HG03280 (cell line): ENCODE measurements at regions not wholly inside any gene's neighbourhood (a gene's known extent, or its start where the extent isn't known, plus 50 kb on each side); places are given as distances from the start of the nearest gene placed in this dataset.
"Not testable (repeated sequence)": the region's sequence is repeated elsewhere in the genome, so short reads cannot be mapped to it uniquely, and the experiment has no call there.

Source experiments
- ATAC-seq: cut with Tn5 transposase; IDR thresholded peaks from one replicate; pipeline ENCODE4 v1.9.1; 2021; ENCODE audit warnings: mild to moderate bottlenecking, moderate library complexity; ENCODE audit not compliant: unreplicated experiment

DNA sequence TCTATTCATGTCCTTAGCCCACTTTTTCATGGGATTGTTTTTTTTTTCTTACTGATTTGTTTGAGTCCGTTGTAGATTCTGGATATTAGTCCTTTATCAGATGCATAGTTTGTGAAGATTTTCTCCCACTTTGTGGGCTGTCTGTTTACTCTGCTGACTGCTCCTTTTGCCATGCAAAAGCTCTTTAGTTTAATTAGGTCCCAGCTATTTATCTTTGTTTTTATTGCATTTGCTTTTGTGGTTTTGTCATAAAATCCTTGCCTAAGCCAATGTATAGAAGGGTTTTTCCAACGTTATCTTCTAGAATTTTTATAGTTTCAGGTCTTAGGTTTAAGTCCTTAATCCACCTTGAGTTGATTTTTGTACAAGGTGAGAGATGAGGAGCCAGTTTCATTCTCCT lies 358.9 kb downstream of the ADAMTS20 start:
- ATAC-seq = not testable (repeated sequence)

DNA sequence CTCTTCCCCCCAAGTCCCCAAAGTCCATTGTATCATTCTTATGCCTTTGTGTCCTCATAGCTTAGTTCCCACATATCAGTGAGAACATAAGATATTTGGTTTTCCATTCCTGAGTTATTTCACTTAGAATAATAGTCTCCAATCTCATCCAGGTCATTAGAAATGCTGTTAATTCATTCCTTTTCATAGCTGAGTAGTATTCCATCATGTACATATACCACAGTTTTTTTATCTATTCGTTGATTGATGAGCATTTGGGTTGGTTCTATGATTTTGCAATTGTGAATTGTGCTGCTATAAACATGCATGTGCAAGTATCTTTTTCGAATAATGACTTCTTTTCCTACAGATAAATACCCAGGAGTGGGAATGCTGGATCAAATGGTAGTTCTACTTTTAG lies 359.6 kb downstream of the ADAMTS20 start:
- not testable (repeated sequence) for ATAC-seq

DNA sequence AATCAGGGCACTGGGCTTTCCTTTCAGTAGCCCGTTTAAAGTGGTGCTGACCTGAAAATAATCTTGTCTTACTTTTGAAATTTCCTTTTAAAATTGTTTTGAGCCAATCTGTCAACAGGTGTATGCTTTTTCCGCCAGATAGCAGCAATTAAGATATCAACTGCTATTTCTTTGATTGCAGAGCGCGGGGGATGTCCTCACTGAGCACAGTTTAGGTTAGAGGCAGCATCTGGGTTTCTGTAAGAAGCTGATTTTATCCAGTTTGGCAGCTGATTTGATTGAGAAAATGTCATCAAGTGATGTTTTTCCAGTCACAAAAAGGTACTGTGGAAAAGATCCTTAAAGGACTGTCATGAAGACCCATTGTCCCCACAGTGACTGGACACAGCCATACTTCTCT lies 371.8 kb downstream of the ADAMTS20 start:
- no peak for ATAC-seq

DNA sequence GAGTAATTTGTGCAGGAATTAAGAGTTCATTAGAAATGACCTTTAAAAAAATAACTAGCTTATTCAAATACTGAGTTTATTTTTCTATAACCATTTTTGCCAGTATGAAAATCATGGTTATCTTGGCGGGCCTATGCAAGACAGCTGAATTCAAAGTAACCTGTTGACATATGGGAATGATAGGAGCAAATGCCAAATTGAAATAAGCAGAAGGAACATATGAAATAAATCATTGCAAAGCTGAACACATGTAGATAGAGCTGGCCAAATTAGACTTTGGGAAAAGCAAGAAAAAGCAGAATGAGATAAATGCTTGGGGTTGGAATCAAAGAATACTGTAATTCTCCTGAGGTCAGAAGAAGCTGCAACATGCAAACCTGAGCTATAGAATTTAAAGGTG lies 372.5 kb downstream of the ADAMTS20 start:
- ATAC-seq = no peak

DNA sequence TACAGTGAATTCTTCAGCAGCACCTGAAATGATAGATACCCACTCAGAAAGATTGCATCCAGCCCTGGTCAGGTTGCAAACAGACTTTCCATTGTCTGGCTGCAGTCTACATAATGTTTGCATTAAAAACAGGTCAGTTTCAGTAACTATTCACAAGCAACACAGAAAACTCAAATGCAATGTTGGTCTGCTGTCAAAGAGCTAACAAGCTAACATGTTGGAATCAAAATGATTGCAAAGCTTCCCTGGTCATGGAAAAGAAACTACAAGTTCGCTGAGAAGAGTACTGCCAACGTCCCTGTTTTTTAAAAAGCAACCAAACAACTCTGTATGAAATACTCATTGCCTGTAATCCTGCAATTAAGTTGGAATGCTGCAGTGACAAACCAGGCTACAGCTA lies 374.7 kb downstream of the ADAMTS20 start:
- ATAC-seq = no peak

DNA sequence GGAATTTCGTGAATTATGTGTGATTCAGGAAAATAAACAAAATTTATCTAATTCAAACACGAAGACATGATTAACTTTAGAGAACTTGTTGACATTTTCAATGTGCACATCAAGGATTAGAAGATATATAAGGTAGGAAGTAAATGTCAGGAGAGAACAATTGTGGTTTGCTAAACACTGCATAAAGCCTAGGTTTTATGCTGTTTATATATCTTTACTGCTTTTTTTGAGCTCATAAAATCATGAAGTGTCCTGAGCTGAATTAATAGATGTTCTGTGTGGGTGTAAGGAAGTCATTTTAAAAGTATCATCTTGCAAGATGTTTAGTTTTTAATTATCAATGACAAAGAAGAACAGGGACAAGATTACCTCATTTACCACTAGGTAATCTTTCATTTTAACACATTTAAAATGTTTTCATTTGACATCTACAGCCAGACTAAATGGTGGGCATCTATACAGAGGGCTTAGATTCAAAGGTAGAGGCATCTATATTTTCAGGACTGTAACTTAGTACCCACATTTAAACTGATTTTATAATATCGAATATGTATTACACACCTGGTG lies 382.8 kb downstream of the ADAMTS20 start:
- ATAC-seq = no peak

DNA sequence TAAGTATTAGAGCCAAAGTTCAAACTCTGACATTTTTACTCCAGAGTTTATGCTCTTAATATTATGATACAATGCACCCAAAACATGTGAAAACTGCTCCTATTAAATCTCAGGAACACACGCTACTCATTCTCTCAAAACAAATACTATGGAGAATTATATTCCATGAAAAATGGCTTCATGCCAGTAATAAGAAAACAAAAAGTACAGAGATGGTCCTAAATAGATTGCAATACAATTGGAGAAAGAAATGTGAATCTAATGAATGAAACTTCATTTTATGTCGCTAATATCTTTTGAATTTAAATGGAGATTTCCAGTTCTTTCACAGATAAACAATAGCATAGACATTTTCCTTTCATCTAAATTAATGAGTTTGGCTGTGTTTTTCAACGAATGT lies 384.3 kb downstream of the ADAMTS20 start:
- ATAC-seq = no peak

DNA sequence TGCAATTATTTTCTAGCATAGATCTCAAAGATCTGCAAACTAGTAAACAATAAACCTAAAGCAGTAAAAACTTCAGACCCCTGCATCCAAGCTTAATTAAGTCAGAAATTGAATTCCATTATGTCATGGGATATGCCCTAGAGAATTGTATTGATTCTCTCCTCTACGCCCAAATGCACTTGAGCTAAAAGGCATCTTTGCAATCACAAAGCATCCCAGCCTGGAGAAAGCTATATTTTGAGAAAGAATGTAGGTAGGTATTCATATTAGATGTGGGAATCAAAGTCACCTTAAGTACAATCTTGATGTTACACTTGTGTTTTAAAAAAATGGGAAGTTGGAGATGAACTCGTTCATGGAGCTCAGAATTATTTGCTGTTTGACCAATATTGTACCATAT lies 386.7 kb downstream of the ADAMTS20 start:
- no peak for ATAC-seq

DNA sequence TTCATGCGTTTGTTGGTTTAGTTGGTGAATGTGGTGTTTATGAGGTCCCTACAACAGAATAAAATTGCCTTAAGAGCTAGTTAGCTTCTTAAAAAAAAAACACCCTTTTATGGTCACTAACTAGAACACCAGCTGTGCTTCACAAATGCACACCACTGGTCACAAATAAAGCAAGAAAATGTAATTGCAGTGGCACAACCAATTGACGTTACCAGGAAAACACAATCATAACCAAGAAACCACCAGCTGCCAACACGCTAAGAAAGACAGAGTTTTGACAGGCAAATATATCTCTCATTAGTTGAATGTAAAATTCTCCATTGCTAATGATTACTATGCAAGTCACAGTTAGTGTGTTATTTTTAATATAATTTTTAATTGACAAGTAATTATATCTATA lies 389.9 kb downstream of the ADAMTS20 start:
- ATAC-seq = no peak

DNA sequence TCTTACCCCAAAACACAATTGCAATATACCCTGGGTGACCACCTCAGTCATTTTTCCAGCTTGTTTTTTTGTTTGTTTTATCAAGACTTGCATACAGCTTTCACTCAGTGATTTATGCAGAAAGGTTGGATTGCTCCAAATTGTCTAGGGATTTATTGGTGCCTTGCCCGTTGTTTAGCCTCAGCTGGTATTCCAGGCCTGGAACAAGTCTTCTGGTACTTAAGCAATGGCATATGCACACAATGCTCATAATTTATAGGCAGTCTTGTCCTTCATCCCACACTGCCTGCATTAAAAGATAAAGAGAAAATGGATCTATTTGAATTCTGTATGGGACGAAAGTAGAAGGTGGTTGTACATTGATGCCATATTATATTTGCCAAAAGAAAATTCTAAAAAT lies 392.5 kb downstream of the ADAMTS20 start:
- no peak for ATAC-seq

DNA sequence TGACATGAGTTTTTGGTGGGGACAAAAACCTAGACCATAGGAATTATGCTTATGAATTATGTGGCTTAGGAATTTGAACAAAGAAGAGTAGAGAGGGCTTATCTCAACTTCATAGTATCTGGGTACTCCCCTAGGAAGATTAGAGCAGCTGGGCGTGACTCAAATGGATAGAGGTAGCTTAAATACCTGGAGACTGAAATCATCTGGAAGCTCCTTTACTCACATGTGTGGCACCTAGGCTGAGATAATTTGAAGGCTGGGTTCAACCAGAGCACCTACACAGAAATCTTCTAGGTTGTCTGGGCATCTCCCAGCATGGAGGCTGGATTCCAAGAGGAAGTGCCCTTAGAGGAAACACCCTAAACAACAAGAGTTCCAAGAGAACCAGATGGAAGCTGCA lies 393.9 kb downstream of the ADAMTS20 start:
- no peak for ATAC-seq

DNA sequence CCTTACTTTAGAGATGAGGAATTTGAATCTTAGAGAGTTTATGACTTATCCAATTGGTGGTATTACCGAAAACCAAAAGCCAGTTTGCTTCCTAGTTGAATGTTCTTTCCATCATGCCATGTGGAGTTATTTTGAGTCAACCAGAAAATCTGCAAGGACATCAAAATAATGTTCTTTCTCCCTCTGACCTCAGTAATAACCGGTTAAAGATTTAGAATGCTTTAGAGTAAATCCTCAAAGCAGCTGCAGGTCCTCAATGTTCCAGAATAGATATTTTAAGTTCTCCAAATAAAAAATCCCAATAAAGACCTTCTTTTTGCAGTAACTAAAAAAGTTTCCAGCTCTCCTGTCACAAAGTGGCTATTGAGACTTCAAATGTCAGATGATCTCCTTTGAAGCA lies 396.6 kb downstream of the ADAMTS20 start:
- no peak for ATAC-seq

DNA sequence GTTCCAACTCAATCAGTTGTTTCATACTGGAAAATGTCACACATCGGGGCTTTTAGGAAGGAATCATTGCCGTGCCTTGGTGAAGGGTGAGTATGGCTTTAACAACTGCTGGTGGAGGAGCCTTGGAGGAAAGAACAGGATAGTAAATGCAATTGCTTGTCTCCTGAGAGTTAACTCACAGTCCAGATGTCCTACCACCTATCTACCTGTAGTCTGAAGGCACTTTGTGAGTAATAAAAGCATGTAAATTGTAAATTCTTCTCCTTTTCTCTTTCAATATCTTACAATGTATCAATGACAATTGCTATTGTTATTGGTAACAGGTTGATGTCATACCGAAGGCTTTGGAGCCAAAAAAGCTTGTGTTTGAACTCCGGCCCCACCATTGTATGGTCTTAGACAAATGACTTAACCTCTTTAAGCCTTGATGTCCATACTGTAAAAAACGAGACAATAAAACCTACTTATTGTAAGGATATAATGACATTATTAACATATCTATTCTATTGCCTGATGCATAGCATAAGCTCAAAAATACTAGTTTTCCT lies 397.4 kb downstream of the ADAMTS20 start:
- ATAC-seq = no peak

DNA sequence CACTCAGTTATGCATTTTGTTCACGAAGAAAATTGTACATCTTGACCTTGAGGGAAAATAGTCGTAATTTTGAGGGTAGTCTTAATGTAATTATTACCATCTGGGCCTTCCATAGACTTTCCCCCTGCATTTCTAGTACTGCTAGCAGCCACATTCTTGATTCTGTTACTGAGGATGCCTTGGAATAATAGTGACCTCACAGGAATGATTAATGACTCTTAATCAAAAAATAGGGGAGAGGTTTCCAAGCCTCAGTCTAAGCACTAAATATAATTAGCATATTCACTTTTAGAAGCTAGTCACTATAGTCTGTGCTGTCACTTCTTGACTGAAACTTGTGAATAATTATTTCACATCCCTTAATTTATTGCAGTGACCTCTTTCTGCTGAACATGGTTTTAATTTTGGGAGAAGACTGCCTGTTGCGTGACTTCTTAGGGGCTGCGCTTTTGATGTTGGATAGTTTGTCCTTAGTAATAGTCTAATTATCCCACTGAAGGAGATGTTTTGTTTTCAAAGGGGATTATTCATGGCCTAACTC lies 400.5 kb downstream of the ADAMTS20 start:
- ATAC-seq = no peak

DNA sequence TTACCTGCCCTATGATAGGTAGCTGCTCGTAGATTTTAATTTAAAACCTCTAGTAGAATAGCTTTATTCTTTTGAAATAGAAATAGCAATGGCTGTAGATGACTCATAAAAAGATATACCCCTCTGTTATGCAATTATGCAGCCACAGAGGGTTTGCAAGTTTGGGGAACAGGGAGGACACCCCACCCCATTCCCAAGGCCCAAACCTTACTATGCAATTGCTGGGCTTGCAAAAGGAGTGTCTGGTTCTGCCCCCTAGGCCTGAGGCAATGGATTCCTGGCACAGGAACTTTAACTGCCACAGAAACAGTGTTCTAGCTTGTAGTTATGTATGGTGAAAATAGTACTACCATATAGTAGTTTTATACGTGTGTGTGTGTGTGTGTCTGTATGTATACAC lies 403.3 kb downstream of the ADAMTS20 start:
- no peak for ATAC-seq

DNA sequence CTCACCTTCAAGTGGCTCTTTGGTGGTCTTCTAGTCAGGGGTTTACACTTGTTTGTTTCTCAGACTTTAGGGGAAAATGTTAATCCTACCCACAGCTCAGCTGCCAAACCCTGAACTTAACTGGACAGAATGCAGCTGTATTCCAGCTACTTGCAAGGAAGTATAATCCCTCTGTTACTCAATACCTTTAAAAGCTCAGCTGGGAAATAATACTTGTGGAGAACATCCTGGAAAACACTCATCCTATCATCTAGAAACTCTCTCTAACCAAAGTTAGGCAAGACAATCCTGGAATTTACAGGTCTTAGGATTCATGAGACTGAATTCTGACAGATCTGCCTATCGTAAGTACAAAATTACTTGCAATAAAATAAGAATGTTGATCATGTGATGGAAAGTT lies 404.1 kb downstream of the ADAMTS20 start:
- no peak for ATAC-seq

DNA sequence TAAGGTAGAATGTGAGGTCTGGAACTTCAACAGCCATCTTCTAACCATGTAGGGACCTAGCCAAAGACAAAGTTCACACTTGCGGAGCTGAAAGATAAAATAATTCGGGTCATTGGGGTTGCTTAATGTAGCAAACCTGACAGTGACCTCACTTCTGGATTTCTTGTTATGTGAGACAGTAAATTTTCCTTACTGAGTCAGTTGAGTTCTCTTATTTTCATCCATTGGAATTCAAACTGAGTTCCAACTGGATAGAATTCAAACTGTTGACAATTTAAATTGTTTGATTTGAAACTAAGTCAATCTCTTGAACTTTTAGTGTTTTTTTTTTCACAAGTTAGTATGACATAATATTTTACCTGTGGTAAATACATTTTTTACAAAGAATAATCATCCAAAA lies 406.5 kb downstream of the ADAMTS20 start:
- ATAC-seq = no peak

DNA sequence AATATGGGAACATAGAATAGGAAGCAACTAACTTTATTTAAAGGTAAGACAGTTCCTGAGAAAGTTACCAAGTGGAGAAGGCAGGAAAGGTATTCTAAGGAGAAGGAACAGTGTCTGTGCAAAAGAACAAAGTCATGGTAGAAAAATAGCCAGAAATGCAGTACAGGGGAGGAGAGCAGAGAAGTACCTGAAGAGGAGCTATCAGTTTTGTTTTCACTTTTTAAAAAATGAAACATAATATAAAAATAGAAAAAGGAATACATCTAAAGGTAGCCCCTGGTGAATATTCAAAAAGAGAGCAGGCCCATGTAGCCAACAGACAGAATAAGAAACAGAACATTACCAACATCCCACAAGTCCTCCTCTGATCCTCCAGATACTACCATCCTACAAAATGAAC lies 408.7 kb downstream of the ADAMTS20 start:
- no peak for ATAC-seq

DNA sequence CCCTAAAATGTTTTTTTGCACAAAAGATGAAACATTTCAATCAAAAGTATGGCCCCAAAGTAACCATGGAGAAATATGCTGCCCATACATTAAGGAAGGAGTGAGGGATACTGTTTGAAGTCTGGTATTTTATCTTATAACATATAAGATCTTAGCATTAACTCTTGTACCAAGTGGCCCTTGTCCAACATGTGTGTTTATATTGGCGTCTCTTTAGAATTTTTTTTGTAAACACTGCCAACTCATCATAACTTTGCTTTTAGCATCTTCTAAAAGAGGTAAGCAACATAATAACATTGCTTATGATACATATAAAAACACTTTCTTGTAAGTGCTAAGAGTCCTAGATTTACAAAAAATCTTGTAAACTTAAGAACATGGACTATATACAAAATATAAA lies 419.7 kb downstream of the ADAMTS20 start:
- ATAC-seq = no peak

DNA sequence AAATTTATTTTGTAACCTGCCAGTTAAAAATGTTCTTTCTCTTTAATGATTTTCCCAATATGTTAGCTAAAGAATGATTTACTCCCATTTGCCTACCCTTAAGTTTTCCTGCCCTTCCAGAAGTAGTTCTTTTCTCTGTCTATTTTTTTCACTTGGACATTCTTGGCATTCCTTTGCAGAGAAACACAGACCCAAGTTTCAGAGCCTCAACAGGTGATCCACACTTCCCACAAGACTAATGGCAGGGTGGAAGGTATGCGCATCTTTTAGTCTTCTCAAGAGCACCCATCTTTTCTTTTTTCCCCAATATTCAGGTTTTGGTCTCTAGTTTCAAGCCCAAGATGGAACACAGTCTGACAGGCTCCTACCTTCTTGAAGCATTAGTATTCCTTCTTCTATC lies 420.7 kb downstream of the ADAMTS20 start:
- no peak for ATAC-seq

DNA sequence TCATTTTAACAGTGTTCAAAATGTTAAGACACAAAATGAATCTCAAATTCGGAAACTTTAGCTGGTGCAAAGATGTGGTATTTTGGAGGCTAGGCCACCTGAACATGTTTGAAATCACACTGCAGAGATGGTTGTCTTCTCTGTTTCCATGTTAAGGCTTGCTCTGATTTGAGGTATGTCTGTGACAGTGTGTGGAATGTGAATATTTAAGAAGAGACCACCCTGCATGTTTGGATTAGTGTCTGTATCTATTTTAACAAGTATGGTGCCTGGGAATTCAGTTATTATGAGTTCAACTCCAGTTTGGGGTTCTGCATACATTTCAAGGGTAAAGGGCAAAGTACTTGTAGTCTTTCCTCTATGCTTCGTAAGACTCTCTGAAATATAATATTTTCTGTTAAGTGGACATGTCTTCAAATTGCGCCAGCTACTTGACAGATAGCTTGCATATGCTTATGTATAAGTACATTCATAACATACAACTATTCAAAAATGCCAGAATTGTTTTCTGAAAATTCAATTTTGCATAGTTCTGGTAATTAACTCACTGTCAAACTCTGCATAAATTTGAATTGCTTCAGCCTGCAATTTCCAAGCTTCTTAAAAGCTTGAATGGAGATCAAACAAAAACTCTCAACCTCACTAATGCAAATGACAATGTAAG lies 424.0 kb downstream of the ADAMTS20 start:
- ATAC-seq = no peak

DNA sequence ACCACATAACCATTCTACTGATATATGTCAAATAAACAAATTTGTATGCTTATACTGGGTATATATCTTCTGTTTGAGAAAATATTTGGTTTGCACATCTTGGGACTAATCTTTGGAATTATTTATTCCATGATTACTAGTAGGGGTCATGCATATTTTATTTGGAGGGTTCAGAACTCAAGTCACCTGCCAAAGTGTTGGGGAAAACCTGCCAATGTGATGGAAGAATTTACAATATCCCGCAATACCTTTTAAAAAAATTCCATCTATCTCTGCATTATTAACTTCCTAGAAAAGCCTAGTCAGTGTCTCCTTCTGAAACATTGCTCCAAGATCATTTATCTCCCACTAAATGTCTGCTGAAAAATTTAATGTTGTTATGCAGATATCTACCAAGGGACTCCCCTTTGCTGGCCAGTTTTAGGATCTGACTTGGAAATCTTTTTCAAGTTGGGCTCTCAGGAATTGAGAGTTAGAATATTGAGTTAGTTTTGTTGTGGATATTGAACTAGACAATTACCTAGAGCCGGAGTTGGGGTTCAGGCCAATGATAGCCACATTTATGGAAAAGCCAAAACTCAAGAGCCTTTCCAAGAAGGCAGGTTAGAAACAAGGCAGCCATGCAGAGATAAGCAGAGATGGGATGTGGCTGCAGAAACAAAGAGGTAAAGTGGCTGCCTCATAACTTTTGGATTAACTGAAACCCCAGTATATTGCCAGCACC lies 425.2 kb downstream of the ADAMTS20 start:
- ATAC-seq = no peak
